Progenitor cell of endocrine pancreas (in vitro differentiated cells): ENCODE measurements at regions not wholly inside any gene's neighbourhood (a gene's known extent, or its start where the extent isn't known, plus 50 kb on each side); places are given as distances from the start of the nearest gene placed in this dataset.

Experiments
- DNase-seq: peaks from one replicate; pipeline ENCODE4 v3.0.0; 2021; ENCODE audit warnings: low spot score; ENCODE audit not compliant: unreplicated experiment
- H3K27ac Mint-ChIP-seq: 2 replicates; pipeline ENCODE4 v1.8.0; 2021; ENCODE audit warnings: mild to moderate bottlenecking, moderate library complexity, mixed read lengths
- H3K27me3 Mint-ChIP-seq: 2 replicates; pipeline ENCODE4 v1.8.0; 2021; ENCODE audit warnings: mixed read lengths
- H3K36me3 Mint-ChIP-seq: 2 replicates; pipeline ENCODE4 v1.8.0; 2022; ENCODE audit warnings: mixed read lengths; ENCODE audit not compliant: insufficient read depth
- H3K4me1 Mint-ChIP-seq: 2 replicates; pipeline ENCODE4 v1.8.0; 2021; ENCODE audit warnings: low read depth, mixed read lengths
- H3K4me3 Mint-ChIP-seq: 2 replicates; pipeline ENCODE4 v1.8.0; 2021; ENCODE audit warnings: low read depth, mild to moderate bottlenecking, moderate library complexity, mixed read lengths
- H3K9me3 Mint-ChIP-seq: 2 replicates; pipeline ENCODE4 v1.8.0; 2021; ENCODE audit warnings: low read depth, mixed read lengths
- CTCF ChIP-seq: fragments of 200-600 bp; sonication (generic); IDR thresholded peaks from one replicate; pipeline ENCODE4 v1.5.0; 2021; ENCODE audit warnings: antibody characterized with exemption, mild to moderate bottlenecking; ENCODE audit not compliant: unreplicated experiment

GRCh38 chr16:20129375-20129774, 55.7 kb upstream of the GPR139 start:
- no peak overlapping the region for H3K27ac Mint-ChIP-seq
- peaks cover 26% of the 10 kb centered on the region for H3K27me3 Mint-ChIP-seq
- peaks cover 19% of the 10 kb centered on the region for H3K9me3 Mint-ChIP-seq
- no peaks in the 10 kb centered on the region for H3K4me1 Mint-ChIP-seq
- H3K4me3 Mint-ChIP-seq, result no peak overlapping the region
- no peaks in the 10 kb centered on the region for H3K36me3 Mint-ChIP-seq
- TF ChIP-seq CTCF, result no peak
- DNase-seq, result no peak
